B cell (primary cell): ENCODE measurements at regions not wholly inside any gene's neighbourhood (a gene's known extent, or its start where the extent isn't known, plus 50 kb on each side); places are given as distances from the start of the nearest gene placed in this dataset.

Source experiments
- EZH2 ChIP-seq: IDR thresholded peaks from 2 replicates; pipeline ENCODE4 v1.6.1; 2012; ENCODE audit warnings: borderline replicate concordance, low read depth, mild to moderate bottlenecking, moderate library complexity, low read length; ENCODE audit not compliant: insufficient read depth, poor library complexity, severe bottlenecking
- TF ChIP-seq, protein P1 (sequence below): fragments of 200-600 bp; IDR thresholded peaks from one replicate; pipeline ENCODE4 v1.8.0; 2022; ENCODE audit warnings: antibody characterized with exemption, mild to moderate bottlenecking

GRCh38 chr4:133775469-133775868, 426.1 kb downstream of the PABPC4L start:
- TF ChIP-seq, protein P1, sequence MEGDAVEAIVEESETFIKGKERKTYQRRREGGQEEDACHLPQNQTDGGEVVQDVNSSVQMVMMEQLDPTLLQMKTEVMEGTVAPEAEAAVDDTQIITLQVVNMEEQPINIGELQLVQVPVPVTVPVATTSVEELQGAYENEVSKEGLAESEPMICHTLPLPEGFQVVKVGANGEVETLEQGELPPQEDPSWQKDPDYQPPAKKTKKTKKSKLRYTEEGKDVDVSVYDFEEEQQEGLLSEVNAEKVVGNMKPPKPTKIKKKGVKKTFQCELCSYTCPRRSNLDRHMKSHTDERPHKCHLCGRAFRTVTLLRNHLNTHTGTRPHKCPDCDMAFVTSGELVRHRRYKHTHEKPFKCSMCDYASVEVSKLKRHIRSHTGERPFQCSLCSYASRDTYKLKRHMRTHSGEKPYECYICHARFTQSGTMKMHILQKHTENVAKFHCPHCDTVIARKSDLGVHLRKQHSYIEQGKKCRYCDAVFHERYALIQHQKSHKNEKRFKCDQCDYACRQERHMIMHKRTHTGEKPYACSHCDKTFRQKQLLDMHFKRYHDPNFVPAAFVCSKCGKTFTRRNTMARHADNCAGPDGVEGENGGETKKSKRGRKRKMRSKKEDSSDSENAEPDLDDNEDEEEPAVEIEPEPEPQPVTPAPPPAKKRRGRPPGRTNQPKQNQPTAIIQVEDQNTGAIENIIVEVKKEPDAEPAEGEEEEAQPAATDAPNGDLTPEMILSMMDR: no peak
- TF ChIP-seq EZH2: no peak
